ENCODE measurements at regions not wholly inside any gene's neighbourhood (a gene's known extent, or its start where the extent isn't known, plus 50 kb on each side); places are given as distances from the start of the nearest gene placed in this dataset.
"Not testable (repeated sequence)": the region's sequence is repeated elsewhere in the genome, so short reads cannot be mapped to it uniquely, and the experiment has no call there.

- Histone ChIP-seq H3K27me3 (ENCODE audit: insufficient read depth, poor library complexity, severe bottlenecking) (no peaks in the 10 kb centered on the region), H3K4me3 (replicated peaks; ENCODE audit: insufficient read depth, low read length) (no peak overlapping the region), H3K27ac (replicated peaks) (no peak overlapping the region)
- TF ChIP-seq, protein P1, sequence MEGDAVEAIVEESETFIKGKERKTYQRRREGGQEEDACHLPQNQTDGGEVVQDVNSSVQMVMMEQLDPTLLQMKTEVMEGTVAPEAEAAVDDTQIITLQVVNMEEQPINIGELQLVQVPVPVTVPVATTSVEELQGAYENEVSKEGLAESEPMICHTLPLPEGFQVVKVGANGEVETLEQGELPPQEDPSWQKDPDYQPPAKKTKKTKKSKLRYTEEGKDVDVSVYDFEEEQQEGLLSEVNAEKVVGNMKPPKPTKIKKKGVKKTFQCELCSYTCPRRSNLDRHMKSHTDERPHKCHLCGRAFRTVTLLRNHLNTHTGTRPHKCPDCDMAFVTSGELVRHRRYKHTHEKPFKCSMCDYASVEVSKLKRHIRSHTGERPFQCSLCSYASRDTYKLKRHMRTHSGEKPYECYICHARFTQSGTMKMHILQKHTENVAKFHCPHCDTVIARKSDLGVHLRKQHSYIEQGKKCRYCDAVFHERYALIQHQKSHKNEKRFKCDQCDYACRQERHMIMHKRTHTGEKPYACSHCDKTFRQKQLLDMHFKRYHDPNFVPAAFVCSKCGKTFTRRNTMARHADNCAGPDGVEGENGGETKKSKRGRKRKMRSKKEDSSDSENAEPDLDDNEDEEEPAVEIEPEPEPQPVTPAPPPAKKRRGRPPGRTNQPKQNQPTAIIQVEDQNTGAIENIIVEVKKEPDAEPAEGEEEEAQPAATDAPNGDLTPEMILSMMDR (IDR thresholded peaks at IDR 0.05; ENCODE audit: insufficient read depth, low read length), result no peak
- no peak for DNase-seq (ENCODE audit: low read depth in 1 of 2, low spot score in 1 of 2)
Measured at GRCh38 chr5:29143266-29143665, 2050.2 kb upstream of the CDH6 start.

DNA sequence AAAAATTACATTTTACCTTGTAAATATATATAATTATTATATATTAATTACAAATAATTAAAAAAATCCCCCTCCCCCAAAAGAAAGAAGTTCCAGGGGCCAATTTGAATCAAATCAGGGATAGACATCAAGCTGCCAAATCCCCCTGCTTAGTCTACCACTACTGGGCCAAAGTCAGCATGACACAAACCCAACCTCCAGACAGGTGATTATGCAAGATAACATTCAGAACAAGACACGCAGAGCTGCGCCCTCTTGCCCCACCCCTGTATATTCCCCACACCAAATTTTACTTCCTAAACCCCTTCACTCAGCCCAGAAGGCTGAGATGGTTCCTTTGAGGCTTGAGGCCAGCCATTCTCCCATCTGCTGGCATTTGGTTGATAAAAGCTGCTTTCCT lies 2059.1 kb upstream of the CDH6 start:
- DNase-seq (ENCODE audit: low read depth in 1 of 2, low spot score in 1 of 2), result no peak
- TF ChIP-seq GABPA (IDR thresholded peaks at IDR 0.05; ENCODE audit: low read depth), result no peak
- TF ChIP-seq REST (IDR thresholded peaks at IDR 0.05; ENCODE audit: insufficient replicate concordance, low read depth), result no peak
- no peak for TF ChIP-seq POLR2AphosphoS5 (IDR thresholded peaks at IDR 0.05; ENCODE audit: low read depth)
- no peak for TF ChIP-seq SPI1 (IDR thresholded peaks at IDR 0.05; ENCODE audit: borderline replicate concordance, low read depth)
- TF ChIP-seq, protein P1 (IDR thresholded peaks at IDR 0.05; ENCODE audit: insufficient read depth, low read length), result no peak

DNA sequence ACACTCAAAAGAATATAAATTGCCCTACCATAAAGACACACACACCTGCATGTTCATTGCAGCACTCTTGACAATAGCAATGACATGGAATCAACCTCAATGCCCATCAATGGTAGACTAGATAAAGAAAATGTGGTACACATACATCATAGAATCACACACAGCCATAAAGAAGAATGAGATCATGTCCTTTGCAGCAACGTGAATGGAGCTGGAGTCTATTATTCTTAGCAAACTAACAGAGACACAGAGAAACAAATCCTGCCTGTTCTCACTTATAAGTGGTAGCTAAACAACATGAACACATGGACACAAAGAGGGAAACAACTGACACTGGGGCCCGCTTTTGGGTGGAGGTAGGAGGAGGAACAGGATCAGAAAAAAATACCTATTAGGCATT lies 2062.2 kb upstream of the CDH6 start:
- TF ChIP-seq POLR2AphosphoS5 (IDR thresholded peaks at IDR 0.05; ENCODE audit: low read depth) (no peak), GABPA (IDR thresholded peaks at IDR 0.05; ENCODE audit: low read depth) (no peak), REST (IDR thresholded peaks at IDR 0.05; ENCODE audit: insufficient replicate concordance, low read depth) (no peak), SPI1 (IDR thresholded peaks at IDR 0.05; ENCODE audit: borderline replicate concordance, low read depth) (no peak)
- TF ChIP-seq, protein P1 (IDR thresholded peaks at IDR 0.05; ENCODE audit: insufficient read depth, low read length), result no peak
- no peak for DNase-seq (ENCODE audit: low read depth in 1 of 2, low spot score in 1 of 2)
- Histone ChIP-seq H3K27ac (replicated peaks) (no peak overlapping the region), H3K27me3 (ENCODE audit: insufficient read depth, poor library complexity, severe bottlenecking) (no peaks in the 10 kb centered on the region), H3K4me3 (replicated peaks; ENCODE audit: insufficient read depth, low read length) (no peak overlapping the region)

More for the DNA sequence above, 2059.1 kb upstream of the CDH6 start:
- Histone ChIP-seq H3K4me3 (replicated peaks; ENCODE audit: insufficient read depth, low read length) (no peak overlapping the region), H3K27me3 (ENCODE audit: insufficient read depth, poor library complexity, severe bottlenecking) (no peaks in the 10 kb centered on the region), H3K27ac (replicated peaks) (no peak overlapping the region)

- no peak for DNase-seq (ENCODE audit: low read depth in 1 of 2, low spot score in 1 of 2)
- TF ChIP-seq, protein P1 (IDR thresholded peaks at IDR 0.05; ENCODE audit: insufficient read depth, low read length), result no peak
- TF ChIP-seq REST (IDR thresholded peaks at IDR 0.05; ENCODE audit: insufficient replicate concordance, low read depth) (no peak), SPI1 (IDR thresholded peaks at IDR 0.05; ENCODE audit: borderline replicate concordance, low read depth) (no peak), POLR2AphosphoS5 (IDR thresholded peaks at IDR 0.05; ENCODE audit: low read depth) (no peak)
- H3K4me3 ChIP-seq (replicated peaks; ENCODE audit: insufficient read depth, low read length), result no peak overlapping the region
- H3K27ac ChIP-seq (replicated peaks), result no peak overlapping the region
- H3K27me3 ChIP-seq (ENCODE audit: insufficient read depth, poor library complexity, severe bottlenecking), result no peaks in the 10 kb centered on the region
Measured at GRCh38 chr5:29130786-29131185, 2062.7 kb upstream of the CDH6 start.

GRCh38 chr5:29127524-29128156 lies 2065.8 kb upstream of the CDH6 start:
- DNase-seq (ENCODE audit: low read depth in 1 of 2, low spot score in 1 of 2), result not testable (repeated sequence)

More at GRCh38 chr5:29127524-29128156, 2065.8 kb upstream of the CDH6 start:
- not testable (repeated sequence) for H3K4me3 ChIP-seq (replicated peaks; ENCODE audit: insufficient read depth, low read length); H3K27me3 ChIP-seq (ENCODE audit: insufficient read depth, poor library complexity, severe bottlenecking); H3K27ac ChIP-seq (replicated peaks)

Data from HL-60 (cell line).